GM19463 (cell line): ENCODE measurements at regions not wholly inside any gene's neighbourhood (a gene's known extent, or its start where the extent isn't known, plus 50 kb on each side); places are given as distances from the start of the nearest gene placed in this dataset.

ENCODE experiments used
- ATAC-seq: cut with Tn5 transposase; IDR thresholded peaks from one replicate; pipeline ENCODE4 v1.9.1; 2021; ENCODE audit warnings: mild to moderate bottlenecking, moderate library complexity; ENCODE audit not compliant: unreplicated experiment

DNA sequence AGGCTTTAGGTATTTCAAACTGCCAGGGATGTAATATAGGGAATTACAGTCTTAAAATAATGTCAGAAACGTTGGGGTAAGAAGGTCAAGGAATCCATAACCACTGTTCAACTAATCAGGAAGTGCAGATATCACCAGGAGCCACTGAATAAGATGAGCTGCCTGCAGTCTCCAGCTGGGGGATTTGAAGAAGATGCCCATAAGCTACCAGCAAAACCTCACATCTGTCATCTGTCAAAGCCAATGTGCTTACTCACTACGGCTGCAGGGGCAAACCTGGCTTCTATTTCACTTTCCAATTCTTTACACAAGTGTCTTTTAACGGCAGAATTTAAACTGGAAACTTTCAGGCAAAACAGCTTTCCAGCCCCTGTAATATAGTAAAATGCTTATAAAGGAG lies 1410.1 kb upstream of the ATXN8OS start:
- ATAC-seq = no peak

DNA sequence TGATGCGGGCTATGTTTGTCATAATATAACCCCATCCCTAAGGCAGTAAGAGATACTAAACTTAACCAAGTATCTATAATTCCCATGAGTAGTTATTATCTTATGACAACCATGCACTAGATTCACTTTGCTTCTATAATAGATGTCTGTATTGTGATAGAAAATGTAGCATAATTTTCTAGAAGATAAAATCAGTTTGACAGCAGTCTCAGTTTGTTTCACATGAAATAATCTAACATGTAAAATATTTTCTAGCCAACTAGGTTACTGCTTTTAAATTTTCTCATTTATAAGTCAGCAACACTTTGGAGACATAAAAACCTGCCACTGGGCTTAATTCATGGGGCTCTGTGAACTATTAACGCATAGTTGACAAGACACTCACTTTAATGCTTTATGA lies 1410.7 kb upstream of the ATXN8OS start:
- no peak for ATAC-seq

GRCh38 chr13:68692049-68692448 lies 1415.6 kb upstream of the ATXN8OS start:
- no peak for ATAC-seq

GRCh38 chr13:68690567-68690966 lies 1417.1 kb upstream of the ATXN8OS start:
- ATAC-seq = no peak

- ATAC-seq = no peak
Observed at GRCh38 chr13:68676513-68677115, 1431.0 kb upstream of the ATXN8OS start.

- ATAC-seq = no peak
Observed at GRCh38 chr13:68675209-68675608, 1432.4 kb upstream of the ATXN8OS start.

GRCh38 chr13:68667863-68668262 lies 1437.7 kb upstream of the PCDH9 start:
- ATAC-seq = no peak

DNA sequence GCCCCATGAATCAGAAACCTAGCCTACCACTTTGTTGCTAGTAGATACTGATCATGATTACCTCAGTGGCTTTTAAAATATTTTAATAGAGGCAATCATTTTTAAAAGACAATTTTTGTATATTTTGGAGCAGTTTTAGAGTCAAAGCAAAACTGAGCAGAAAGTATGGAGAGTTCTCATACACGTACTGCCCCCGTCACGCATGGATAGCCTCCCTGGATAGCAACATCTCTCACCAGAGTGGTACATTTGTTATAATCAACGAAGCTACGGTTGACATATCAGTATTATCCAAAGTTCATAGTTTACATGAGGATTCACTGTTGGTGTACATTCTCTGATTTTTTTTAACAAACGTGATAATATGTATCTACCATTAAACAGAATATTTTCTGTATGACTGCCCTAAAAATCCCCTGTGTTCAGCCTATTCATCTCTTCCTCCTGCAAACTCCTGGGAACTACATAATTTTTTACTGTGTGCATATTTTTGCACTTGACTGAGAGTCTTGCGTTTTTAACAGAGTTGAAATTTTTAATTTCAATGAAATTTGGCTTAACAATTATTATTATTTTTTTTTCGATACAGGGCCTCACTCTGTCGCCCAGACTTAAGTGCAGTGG lies 1436.8 kb upstream of the PCDH9 start:
- peak; percentile 47 for ATAC-seq

GRCh38 chr13:68645814-68646213 lies 1415.7 kb upstream of the PCDH9 start:
- no peak for ATAC-seq

- ATAC-seq = no peak
Observed at GRCh38 chr13:68644611-68645010, 1414.5 kb upstream of the PCDH9 start.

- ATAC-seq = no peak
Observed at GRCh38 chr13:68636784-68637183, 1406.6 kb upstream of the PCDH9 start.

- ATAC-seq = no peak
Observed at GRCh38 chr13:68628994-68629393, 1398.9 kb upstream of the PCDH9 start.

DNA sequence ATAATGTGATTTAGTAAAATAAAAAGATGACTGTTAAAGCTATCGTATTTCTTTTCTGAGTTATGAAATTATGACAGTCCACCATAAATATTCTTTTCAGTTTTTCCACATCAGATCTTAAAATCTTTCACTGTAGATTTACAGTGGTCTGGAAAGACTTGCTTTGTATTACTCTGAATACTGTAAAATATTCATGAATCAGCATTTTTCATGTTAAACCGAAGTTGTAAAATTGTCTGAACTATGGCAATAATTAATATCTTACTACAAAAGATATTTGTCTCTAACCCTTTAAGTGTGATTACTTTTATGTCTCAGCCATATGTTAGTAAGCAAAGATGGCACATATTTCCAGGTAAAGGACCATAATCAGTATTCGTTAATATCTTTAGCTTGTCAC lies 1397.2 kb upstream of the PCDH9 start:
- no peak for ATAC-seq

GRCh38 chr13:68616600-68617222 lies 1386.6 kb upstream of the PCDH9 start:
- no peak for ATAC-seq

DNA sequence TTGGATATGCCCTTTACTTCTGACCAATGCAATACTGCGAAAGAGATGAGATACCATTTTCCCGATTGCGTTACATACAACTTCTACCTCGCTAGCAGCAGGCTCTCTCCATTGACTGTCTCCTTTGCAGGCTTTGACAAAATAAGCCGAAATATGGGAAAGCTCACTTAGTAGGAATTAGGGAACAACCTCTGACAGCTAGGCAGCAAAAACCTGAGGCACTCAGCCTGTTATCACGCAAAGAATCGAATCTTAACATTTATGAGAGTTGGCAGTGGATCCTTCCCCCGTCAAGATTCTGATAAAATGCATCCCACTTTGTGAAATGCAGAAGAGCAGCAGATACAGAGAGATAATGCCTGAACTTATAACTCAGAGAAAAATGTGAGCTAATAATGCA lies 1379.5 kb upstream of the PCDH9 start:
- ATAC-seq = no peak

GRCh38 chr13:68608147-68608546 lies 1378.0 kb upstream of the PCDH9 start:
- no peak for ATAC-seq

DNA sequence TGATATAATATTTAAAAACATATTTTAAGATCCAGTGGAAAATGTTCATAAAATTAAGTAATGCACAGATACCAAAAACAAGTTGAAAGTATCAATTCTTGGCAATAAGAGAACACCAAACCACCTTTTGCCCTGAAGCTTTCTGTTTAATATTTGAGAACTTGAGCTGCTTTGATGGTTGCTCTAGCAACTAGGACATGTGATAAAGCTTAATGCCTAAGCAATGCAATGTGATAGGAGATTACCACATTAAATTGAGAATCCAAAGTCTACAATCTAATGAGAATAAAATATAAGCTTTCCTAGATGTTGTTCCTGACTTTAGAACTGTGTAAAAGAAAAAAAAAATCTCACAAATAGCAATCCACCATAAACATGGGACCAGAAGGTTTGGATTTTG lies 1367.5 kb upstream of the PCDH9 start:
- ATAC-seq = no peak

GRCh38 chr13:68588623-68589022 lies 1358.5 kb upstream of the PCDH9 start:
- ATAC-seq = peak; percentile 99

DNA sequence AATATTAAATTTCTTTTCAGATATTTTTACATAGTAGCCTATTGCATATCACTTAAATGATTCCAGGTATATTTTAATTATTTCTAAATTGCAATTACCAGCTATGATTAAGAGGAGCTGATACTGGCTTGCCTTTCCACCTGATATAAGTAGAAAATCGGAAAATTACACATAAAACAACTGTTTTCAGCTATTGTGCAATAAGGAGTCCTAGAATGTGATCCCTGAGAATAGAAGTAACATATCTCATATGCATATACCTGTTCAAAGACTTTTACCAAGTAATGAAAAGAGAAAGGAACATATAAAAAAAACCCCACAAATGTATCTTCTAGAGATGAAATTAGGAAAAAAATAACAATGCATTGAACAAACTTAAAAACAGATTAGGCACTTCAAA lies 1354.6 kb upstream of the PCDH9 start:
- ATAC-seq = no peak

GRCh38 chr13:68574053-68574452 lies 1343.9 kb upstream of the PCDH9 start:
- no peak for ATAC-seq

DNA sequence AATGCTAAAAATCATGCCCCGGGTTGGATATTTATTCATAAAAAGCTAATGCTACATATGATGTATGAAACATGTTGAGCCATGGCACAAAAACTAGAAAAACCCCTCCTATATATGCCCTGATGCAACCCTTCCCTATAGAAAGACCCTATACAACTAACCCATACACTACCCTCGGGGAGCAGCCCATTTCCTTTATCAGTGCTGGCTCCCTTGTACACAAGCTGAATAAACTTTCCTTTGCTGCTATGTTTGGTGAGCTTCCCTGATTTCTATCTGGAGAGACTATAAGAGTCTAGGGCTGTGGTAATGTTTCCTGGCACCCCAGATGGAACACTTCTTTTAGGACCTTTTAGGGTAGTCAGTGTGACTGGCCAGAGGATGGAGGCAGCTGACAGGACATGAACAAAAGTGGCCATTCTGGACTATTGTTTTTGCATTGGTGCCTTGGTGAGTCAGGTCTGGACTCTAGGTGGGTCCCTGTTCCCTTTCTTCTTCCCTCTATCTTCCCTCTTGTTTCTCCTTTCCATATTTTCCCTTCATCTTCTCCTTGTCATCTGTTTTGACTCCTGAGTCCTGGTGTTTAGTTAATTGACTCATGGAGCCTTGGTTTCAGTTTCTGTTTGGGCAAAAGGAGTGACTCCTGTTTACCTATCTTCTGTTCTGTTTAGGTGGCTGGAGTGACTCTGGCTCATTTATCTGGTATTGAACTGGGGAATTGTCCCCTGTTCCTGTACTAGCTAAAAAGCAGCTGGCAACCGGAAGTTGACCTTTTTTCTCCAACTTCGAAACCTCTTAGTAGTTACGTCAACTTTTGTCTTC lies 1321.8 kb upstream of the PCDH9 start:
- no peak for ATAC-seq

- peak; percentile 93 for ATAC-seq
Observed at GRCh38 chr13:68550330-68550729, 1320.2 kb upstream of the PCDH9 start.
